DMS153 treated with DMSO at 0.1 percent for 48 hours (cell line): ENCODE measurements at regions not wholly inside any gene's neighbourhood (a gene's known extent, or its start where the extent isn't known, plus 50 kb on each side); places are given as distances from the start of the nearest gene placed in this dataset.

Experiments used
- DNase-seq: peaks from one replicate; lab custom pipeline; 2025; ENCODE audit not compliant: unreplicated experiment; lab: John Stamatoyannopoulos, UW

- DNase-seq, result no peak
These were observed 1487.3 kb downstream of the TBC1D22A start for GRCh38 chr22:48249713-48250268.

- DNase-seq, result no peak
These were observed 1486.5 kb downstream of the TBC1D22A start for GRCh38 chr22:48248901-48249455.

- no peak for DNase-seq
These were observed 1485.4 kb downstream of the TBC1D22A start for GRCh38 chr22:48247829-48248228.

- DNase-seq, result no peak
These were observed 1482.7 kb downstream of the TBC1D22A start for GRCh38 chr22:48245196-48245485.

- no peak for DNase-seq
These were observed 1482.1 kb downstream of the TBC1D22A start for GRCh38 chr22:48244388-48245195.

- no peak for DNase-seq
These were observed 1480.0 kb downstream of the TBC1D22A start for GRCh38 chr22:48242461-48242864.

GRCh38 chr22:48241658-48242057, 1479.2 kb downstream of the TBC1D22A start:
- DNase-seq, result no peak

GRCh38 chr22:48240935-48241230, 1478.4 kb downstream of the TBC1D22A start:
- no peak for DNase-seq

GRCh38 chr22:48240148-48240934, 1477.9 kb downstream of the TBC1D22A start:
- DNase-seq, result no peak

GRCh38 chr22:48239461-48240147, 1477.2 kb downstream of the TBC1D22A start:
- no peak for DNase-seq

- no peak for DNase-seq
These were observed 1476.5 kb downstream of the TBC1D22A start for GRCh38 chr22:48238966-48239365.

- DNase-seq, result no peak
These were observed 1476.0 kb downstream of the TBC1D22A start for GRCh38 chr22:48238284-48238915.

GRCh38 chr22:48237466-48238283, 1475.2 kb downstream of the TBC1D22A start:
- DNase-seq, result no peak

GRCh38 chr22:48236261-48236660, 1473.8 kb downstream of the TBC1D22A start:
- DNase-seq, result no peak

GRCh38 chr22:48235744-48236143, 1473.3 kb downstream of the TBC1D22A start:
- no peak for DNase-seq

- DNase-seq, result no peak
These were observed 1471.6 kb downstream of the TBC1D22A start for GRCh38 chr22:48234011-48234410.

- no peak for DNase-seq
These were observed 1471.1 kb downstream of the TBC1D22A start for GRCh38 chr22:48233586-48233985.

- DNase-seq, result no peak
These were observed 1466.0 kb downstream of the TBC1D22A start for GRCh38 chr22:48228468-48228867.

- no peak for DNase-seq
These were observed 1465.0 kb downstream of the TBC1D22A start for GRCh38 chr22:48227341-48228018.
